H1 (cell line): ENCODE measurements at regions not wholly inside any gene's neighbourhood (a gene's known extent, or its start where the extent isn't known, plus 50 kb on each side); places are given as distances from the start of the nearest gene placed in this dataset.

Experiments
- CTCF ChIA-PET: fragments of 300-600 bp; sonication (Branson Sonifier 250); formaldehyde crosslinking; loops from one replicate; lab custom pipeline; 2021; ENCODE audit not compliant: partially characterized antibody; lab: Charles Lee
- POLR2A ChIA-PET: fragments of 300-600 bp; sonication (Branson Sonifier 250); formaldehyde crosslinking; loops from one replicate; lab custom pipeline; 2021; ENCODE audit warnings: inconsistent platforms; ENCODE audit not compliant: partially characterized antibody; lab: Charles Lee
- DNase-seq, 2 experiments: peaks; one replicate each; pipeline versions ENCODE4 v3.0.0 to v3.0.0-alpha.2; 2010 to 2022; ENCODE audit warnings: low spot score in 2 of 2, low read depth in 1 of 2, mixed read lengths in 1 of 2
- FAIRE-seq: peaks from 2 replicates; lab custom pipeline; 2011; peaks lifted over from hg19 to GRCh38; lab: Jason Lieb, UNC
- H2AFZ ChIP-seq: 2 replicates; pipeline ENCODE4 v1.8.1; 2012; ENCODE audit warnings: low read length, inconsistent platforms
- H2AK5ac ChIP-seq: 2 replicates; pipeline ENCODE4 v1.6.1; 2013; ENCODE audit warnings: low read depth, low read length
- H2BK120ac ChIP-seq: replicated peaks from 2 replicates; pipeline ENCODE3; 2013; ENCODE audit warnings: low read depth, low read length, inconsistent platforms
- H2BK12ac ChIP-seq: 2 replicates; pipeline ENCODE4 v1.6.1; 2013; ENCODE audit warnings: low read depth, low read length
- H2BK15ac ChIP-seq: 2 replicates; pipeline ENCODE4 v1.6.1; 2013; ENCODE audit warnings: low read length
- H2BK20ac ChIP-seq: 2 replicates; pipeline ENCODE4 v1.6.1; 2013; ENCODE audit warnings: low read length
- H2BK5ac ChIP-seq: 2 replicates; pipeline ENCODE4 v1.6.1; 2013; ENCODE audit warnings: low read depth, low read length
- H3K14ac ChIP-seq: 2 replicates; pipeline ENCODE4 v1.6.1; 2013; ENCODE audit warnings: inconsistent platforms; ENCODE audit not compliant: insufficient read length
- H3K18ac ChIP-seq: 2 replicates; pipeline ENCODE4 v1.6.1; 2013; ENCODE audit warnings: low read length; ENCODE audit errors: extremely low read depth
- H3K23ac ChIP-seq: 2 replicates; pipeline ENCODE4 v1.6.1; 2013; ENCODE audit warnings: inconsistent platforms; ENCODE audit not compliant: insufficient read length
- H3K23me2 ChIP-seq: 2 replicates; pipeline ENCODE4 v1.6.1; 2013; ENCODE audit warnings: low read depth, low read length
- H3K27ac ChIP-seq: 2 replicates; pipeline ENCODE4 v1.6.1; 2011; ENCODE audit warnings: low read depth, low read length, inconsistent platforms
- H3K27me3 ChIP-seq, 4 experiments: replicated peaks in 1 of 4; 1 replicate in 1 of 4; 2 replicates in 3 of 4; pipeline versions ENCODE4 v1.6.1 to v1.8.1; 2011 to 2013; ENCODE audit warnings: low read length in 3 of 4, mild to moderate bottlenecking in 3 of 4, inconsistent platforms in 2 of 4, mixed read lengths in 2 of 4, moderate library complexity in 1 of 4; ENCODE audit not compliant: control insufficient read depth in 3 of 4, insufficient read depth in 3 of 4; ENCODE audit errors: extremely low read depth in 1 of 4
- H3K36me3 ChIP-seq, 4 experiments: 2 replicates each; pipeline versions ENCODE4 v1.6.1 to v1.8.1; 2011 to 2013; ENCODE audit warnings: mild to moderate bottlenecking in 4 of 4, low read length in 3 of 4, moderate library complexity in 2 of 4, control low read depth in 1 of 4, inconsistent platforms in 1 of 4; ENCODE audit not compliant: insufficient read depth in 4 of 4, control insufficient read depth in 2 of 4
- H3K4ac ChIP-seq: replicated peaks from 2 replicates; pipeline ENCODE3; 2013; ENCODE audit warnings: low read length, low read depth, mixed read lengths, inconsistent platforms; ENCODE audit not compliant: insufficient read length
- H3K4me1 ChIP-seq, 4 experiments: replicated peaks in 1 of 4; 1 replicate in 1 of 4; 2 replicates in 3 of 4; pipeline versions ENCODE4 v1.6.1 to v1.8.1; 2011 to 2013; ENCODE audit warnings: low read length in 3 of 4, inconsistent platforms in 2 of 4, mixed read lengths in 1 of 4; ENCODE audit not compliant: insufficient read depth in 4 of 4, control insufficient read depth in 3 of 4
- H3K4me2 ChIP-seq, 2 experiments: 2 replicates each; pipeline versions ENCODE4 v1.6.1 to v1.8.1; 2011 to 2013; ENCODE audit warnings: low read depth in 2 of 2, low read length in 2 of 2, control low read depth in 1 of 2, inconsistent platforms in 1 of 2, mild to moderate bottlenecking in 1 of 2; ENCODE audit not compliant: insufficient read depth in 1 of 2
- H3K4me3 ChIP-seq, 4 experiments: fragments of 200-600, 300-600 bp in 1 of 4; sonication (generic), shearing (Covaris generic), sonication (Bioruptor Twin) in 1 of 4; 2 replicates each; pipeline versions ENCODE4 v1.5.1 to v1.8.1; 2011 to 2016; ENCODE audit warnings: low read length in 4 of 4, low read depth in 3 of 4, control low read depth in 2 of 4, inconsistent platforms in 2 of 4, mild to moderate bottlenecking in 2 of 4, mixed read lengths in 1 of 4, moderate library complexity in 1 of 4; ENCODE audit not compliant: insufficient read depth in 2 of 4; ENCODE audit errors: extremely low read depth in 1 of 4
- H3K56ac ChIP-seq: replicated peaks from 2 replicates; pipeline ENCODE3; 2013; ENCODE audit warnings: low read depth, mild to moderate bottlenecking, mixed read lengths, low read length, inconsistent platforms; ENCODE audit not compliant: insufficient read length
- H3K79me1 ChIP-seq: 2 replicates; pipeline ENCODE4 v1.6.1; 2013; ENCODE audit warnings: low read depth, low read length, control low read depth
- H3K79me2 ChIP-seq, 2 experiments: 2 replicates each; pipeline versions ENCODE4 v1.6.1 to v1.8.1; 2012 to 2013; ENCODE audit warnings: low read length in 2 of 2, mild to moderate bottlenecking in 2 of 2, inconsistent platforms in 1 of 2; ENCODE audit not compliant: insufficient read depth in 2 of 2, control insufficient read depth in 1 of 2
- H3K9ac ChIP-seq, 4 experiments: replicated peaks in 1 of 4; 1 replicate in 1 of 4; 2 replicates in 3 of 4; pipeline versions ENCODE4 v1.6.1 to v1.8.1; 2011 to 2013; ENCODE audit warnings: low read depth in 3 of 4, low read length in 3 of 4, control low read depth in 2 of 4, mild to moderate bottlenecking in 2 of 4, moderate library complexity in 2 of 4, inconsistent platforms in 1 of 4; ENCODE audit errors: extremely low read depth in 1 of 4
- H3K9me3 ChIP-seq, 2 experiments: 2 replicates each; pipeline versions ENCODE4 v1.6.1 to v1.8.1; 2012 to 2013; ENCODE audit warnings: mild to moderate bottlenecking in 2 of 2, moderate library complexity in 2 of 2, control low read depth in 1 of 2, inconsistent platforms in 1 of 2, low read depth in 1 of 2, low read length in 1 of 2, mixed read lengths in 1 of 2; ENCODE audit not compliant: insufficient read depth in 2 of 2
- H4K20me1 ChIP-seq, 2 experiments: replicated peaks in 1 of 2; 2 replicates each; pipeline versions ENCODE3 to v1.8.1; 2011 to 2013; ENCODE audit warnings: inconsistent platforms in 2 of 2, low read length in 2 of 2, mild to moderate bottlenecking in 1 of 2; ENCODE audit not compliant: insufficient read depth in 2 of 2, control insufficient read depth in 1 of 2
- H4K5ac ChIP-seq: 2 replicates; pipeline ENCODE4 v1.6.1; 2013; ENCODE audit warnings: low read length, low read depth, mixed read lengths, inconsistent platforms; ENCODE audit not compliant: insufficient read length
- H4K8ac ChIP-seq: 2 replicates; pipeline ENCODE4 v1.8.0; 2013; ENCODE audit warnings: mild to moderate bottlenecking, moderate library complexity, low read length, inconsistent platforms; ENCODE audit not compliant: insufficient read depth; ENCODE audit errors: extremely low read depth
- H4K91ac ChIP-seq: replicated peaks from 2 replicates; pipeline ENCODE3; 2013; ENCODE audit warnings: low read length, mixed read lengths, inconsistent platforms; ENCODE audit not compliant: insufficient read length
- ASH2L ChIP-seq: fragments of 200-600, 300-600 bp; sonication (generic); IDR thresholded peaks from one replicate; pipeline ENCODE4 v1.7.1; 2017; ENCODE audit warnings: low read length
- ATF3 ChIP-seq: IDR thresholded peaks from 2 replicates; pipeline ENCODE4 v1.6.1; 2011; ENCODE audit warnings: low read depth, mild to moderate bottlenecking, low read length; ENCODE audit not compliant: insufficient read depth
- FOSL1 ChIP-seq: IDR thresholded peaks from 2 replicates; pipeline ENCODE4 v1.6.1; 2011; ENCODE audit warnings: mild to moderate bottlenecking, low read depth, low read length, moderate library complexity; ENCODE audit not compliant: insufficient read depth
- HDAC2 ChIP-seq, 2 experiments: fragments of 300-600 bp in 1 of 2; sonication (generic) in 1 of 2; IDR thresholded peaks; 2 replicates each; pipeline ENCODE4 v1.6.1; 2011 to 2012; ENCODE audit warnings: low read depth in 2 of 2, low read length in 2 of 2, mild to moderate bottlenecking in 2 of 2, moderate library complexity in 2 of 2, borderline replicate concordance in 1 of 2, inconsistent platforms in 1 of 2
- POU5F1 ChIP-seq: IDR thresholded peaks from 2 replicates; pipeline ENCODE4 v1.6.1; 2011; ENCODE audit warnings: low read depth, mild to moderate bottlenecking, low read length, moderate library complexity
- SIRT6 ChIP-seq: IDR thresholded peaks from one replicate; pipeline ENCODE4 v1.7.1; 2012; ENCODE audit warnings: low read length, inconsistent platforms
- SP1 ChIP-seq: IDR thresholded peaks from 2 replicates; pipeline ENCODE4 v1.6.1; 2011; ENCODE audit warnings: low read depth, low read length
- YY1 ChIP-seq: IDR thresholded peaks from 2 replicates; pipeline ENCODE4 v1.6.1; 2011; ENCODE audit warnings: low read depth, mild to moderate bottlenecking, low read length
- WGBS, 2 experiments: shearing (Covaris generic) in 1 of 2; methylation state at CpG; one replicate each; pipeline versions ENCODE4 v1.1.6 to v1.1.7; 2013 to 2015; ENCODE audit warnings: low lambda C conversion rate in 2 of 2, mixed read lengths in 2 of 2, inconsistent platforms in 1 of 2, low coverage in 1 of 2, missing lambda C conversion rate in 1 of 2; ENCODE audit not compliant: insufficient replicate concordance in 2 of 2, insufficient coverage in 1 of 2, insufficient read length in 1 of 2; ENCODE audit errors: extremely low coverage in 1 of 2, missing lambda C conversion rate in 1 of 2; 5-methylcytosine and 5-hydroxymethylcytosine counted together

GRCh38 chr1:4109628-4109940 is 209.5 kb upstream of the C1orf174 start:
- no peak overlapping the region for H3K23ac ChIP-seq
- no peaks in the 10 kb centered on the region for H3K79me2 ChIP-seq
- no peak overlapping the region for H3K9ac ChIP-seq
- H3K14ac ChIP-seq = no peak overlapping the region
- POLR2A ChIA-PET = no interaction called here
- H3K4me1 ChIP-seq = peaks cover 0 to 6% (median 1%) of the 10 kb centered on the region in 4 experiments; a peak in 3 of 7 replicates
- H3K4me3 ChIP-seq = no peak overlapping the region
- H3K18ac ChIP-seq = no peak overlapping the region
- no peak overlapping the region for H2BK5ac ChIP-seq
- no peak overlapping the region for H2BK20ac ChIP-seq
- DNase-seq (no peak), FAIRE-seq (no peak)
- no peak overlapping the region for H3K27ac ChIP-seq
- no peak overlapping the region for H3K4ac ChIP-seq
- TF ChIP-seq FOSL1 = no peak
- no peak for TF ChIP-seq YY1
- no peak for TF ChIP-seq SIRT6
- TF ChIP-seq ASH2L = no peak
- TF ChIP-seq ATF3 = no peak
- no peak for TF ChIP-seq SP1
- TF ChIP-seq POU5F1 = no peak
- TF ChIP-seq HDAC2 (IDR thresholded peaks at IDR 0.05; ENCODE audit: borderline replicate concordance in 1 of 2, low read depth in 2 of 2, low read length in 2 of 2) = no peak
- H4K91ac ChIP-seq = no peak overlapping the region
- no peak overlapping the region for H4K5ac ChIP-seq
- H4K20me1 ChIP-seq = no peaks in the 10 kb centered on the region
- CTCF ChIA-PET = no interaction called here
- H2BK120ac ChIP-seq = no peak overlapping the region
- no peaks in the 10 kb centered on the region; a peak in 1 of 7 replicates for H3K27me3 ChIP-seq
- no peak overlapping the region for H2AFZ ChIP-seq
- H4K8ac ChIP-seq = no peak overlapping the region
- 90% methylated on average over 10 of the region's 10 CpGs; no CpG with 5 or more reads in 1 of the 2 experiments for WGBS, 2 experiments
- no peak overlapping the region for H2BK15ac ChIP-seq
- H3K36me3 ChIP-seq = no peaks in the 10 kb centered on the region
- no peaks in the 10 kb centered on the region for H3K79me1 ChIP-seq
- H2BK12ac ChIP-seq = no peak overlapping the region
- H3K4me2 ChIP-seq = no peak overlapping the region
- no peak overlapping the region for H2AK5ac ChIP-seq
- no peak overlapping the region for H3K56ac ChIP-seq
- H3K9me3 ChIP-seq = peaks cover 4 to 7% of the 10 kb centered on the region in 2 experiments; a peak in 2 of 4 replicates
- no peaks in the 10 kb centered on the region for H3K23me2 ChIP-seq
